ENCODE measurements at regions not wholly inside any gene's neighbourhood (a gene's known extent, or its start where the extent isn't known, plus 50 kb on each side); places are given as distances from the start of the nearest gene placed in this dataset.

DNA sequence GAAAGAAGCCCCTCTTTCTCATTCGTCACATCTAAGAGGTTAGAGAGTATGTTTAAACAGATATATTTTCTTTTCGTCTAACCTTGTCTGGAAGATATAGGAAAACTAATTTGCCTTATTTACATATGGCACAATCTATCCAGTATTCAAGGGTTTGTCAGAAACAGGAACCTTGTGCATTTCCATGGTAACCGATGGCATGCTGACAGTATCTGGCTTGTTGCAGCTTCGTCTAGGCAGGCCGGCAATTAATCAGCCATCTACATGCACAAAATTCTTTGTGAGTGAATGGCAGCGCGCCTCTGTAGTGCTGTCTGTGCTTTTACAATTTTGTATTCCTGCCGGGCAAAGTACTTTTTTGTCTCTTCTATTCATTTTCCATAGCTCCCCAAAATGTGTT is 294.0 kb upstream of the SOX2 start:
- DNase-seq (ENCODE audit: extremely low spot score, unreplicated experiment), result no peak
- Mint-ChIP-seq H3K27me3 (ENCODE audit: unreplicated experiment) (no peaks in the 10 kb centered on the region), H3K36me3 (ENCODE audit: unreplicated experiment) (no peaks in the 10 kb centered on the region), H3K9me3 (ENCODE audit: unreplicated experiment) (no peaks in the 10 kb centered on the region), H3K27ac (ENCODE audit: unreplicated experiment) (no peak overlapping the region), H3K4me1 (ENCODE audit: unreplicated experiment) (no peaks in the 10 kb centered on the region), H3K4me3 (ENCODE audit: unreplicated experiment) (no peak overlapping the region)
- TF ChIP-seq, protein P1, sequence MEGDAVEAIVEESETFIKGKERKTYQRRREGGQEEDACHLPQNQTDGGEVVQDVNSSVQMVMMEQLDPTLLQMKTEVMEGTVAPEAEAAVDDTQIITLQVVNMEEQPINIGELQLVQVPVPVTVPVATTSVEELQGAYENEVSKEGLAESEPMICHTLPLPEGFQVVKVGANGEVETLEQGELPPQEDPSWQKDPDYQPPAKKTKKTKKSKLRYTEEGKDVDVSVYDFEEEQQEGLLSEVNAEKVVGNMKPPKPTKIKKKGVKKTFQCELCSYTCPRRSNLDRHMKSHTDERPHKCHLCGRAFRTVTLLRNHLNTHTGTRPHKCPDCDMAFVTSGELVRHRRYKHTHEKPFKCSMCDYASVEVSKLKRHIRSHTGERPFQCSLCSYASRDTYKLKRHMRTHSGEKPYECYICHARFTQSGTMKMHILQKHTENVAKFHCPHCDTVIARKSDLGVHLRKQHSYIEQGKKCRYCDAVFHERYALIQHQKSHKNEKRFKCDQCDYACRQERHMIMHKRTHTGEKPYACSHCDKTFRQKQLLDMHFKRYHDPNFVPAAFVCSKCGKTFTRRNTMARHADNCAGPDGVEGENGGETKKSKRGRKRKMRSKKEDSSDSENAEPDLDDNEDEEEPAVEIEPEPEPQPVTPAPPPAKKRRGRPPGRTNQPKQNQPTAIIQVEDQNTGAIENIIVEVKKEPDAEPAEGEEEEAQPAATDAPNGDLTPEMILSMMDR (IDR thresholded peaks at IDR 0.05), result no peak

DNA sequence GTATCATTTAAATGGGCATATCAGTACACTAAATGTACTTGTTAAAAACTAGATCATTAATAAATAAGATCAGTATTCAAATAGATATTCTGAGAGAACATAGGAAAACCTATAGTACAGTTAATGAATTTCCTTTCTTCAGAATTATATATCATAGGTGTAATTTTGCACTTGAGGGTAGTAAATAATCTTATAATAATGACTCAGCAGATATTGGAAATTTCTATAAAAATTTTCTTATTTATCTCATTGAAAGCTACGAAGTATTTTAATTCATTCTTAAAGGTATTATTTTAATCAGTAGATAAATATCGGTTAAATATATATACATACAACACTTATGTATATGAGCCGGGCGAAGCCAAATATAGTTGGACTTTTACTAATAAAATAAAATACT is 300.9 kb upstream of the SOX2 start:
- Mint-ChIP-seq H3K4me1 (ENCODE audit: unreplicated experiment) (no peaks in the 10 kb centered on the region), H3K27me3 (ENCODE audit: unreplicated experiment) (no peaks in the 10 kb centered on the region), H3K36me3 (ENCODE audit: unreplicated experiment) (no peaks in the 10 kb centered on the region), H3K9me3 (ENCODE audit: unreplicated experiment) (peaks cover 4% of the 10 kb centered on the region), H3K27ac (ENCODE audit: unreplicated experiment) (no peak overlapping the region), H3K4me3 (ENCODE audit: unreplicated experiment) (no peak overlapping the region)
- TF ChIP-seq, protein P1 (IDR thresholded peaks at IDR 0.05), result no peak
- DNase-seq (ENCODE audit: extremely low spot score, unreplicated experiment), result no peak

DNA sequence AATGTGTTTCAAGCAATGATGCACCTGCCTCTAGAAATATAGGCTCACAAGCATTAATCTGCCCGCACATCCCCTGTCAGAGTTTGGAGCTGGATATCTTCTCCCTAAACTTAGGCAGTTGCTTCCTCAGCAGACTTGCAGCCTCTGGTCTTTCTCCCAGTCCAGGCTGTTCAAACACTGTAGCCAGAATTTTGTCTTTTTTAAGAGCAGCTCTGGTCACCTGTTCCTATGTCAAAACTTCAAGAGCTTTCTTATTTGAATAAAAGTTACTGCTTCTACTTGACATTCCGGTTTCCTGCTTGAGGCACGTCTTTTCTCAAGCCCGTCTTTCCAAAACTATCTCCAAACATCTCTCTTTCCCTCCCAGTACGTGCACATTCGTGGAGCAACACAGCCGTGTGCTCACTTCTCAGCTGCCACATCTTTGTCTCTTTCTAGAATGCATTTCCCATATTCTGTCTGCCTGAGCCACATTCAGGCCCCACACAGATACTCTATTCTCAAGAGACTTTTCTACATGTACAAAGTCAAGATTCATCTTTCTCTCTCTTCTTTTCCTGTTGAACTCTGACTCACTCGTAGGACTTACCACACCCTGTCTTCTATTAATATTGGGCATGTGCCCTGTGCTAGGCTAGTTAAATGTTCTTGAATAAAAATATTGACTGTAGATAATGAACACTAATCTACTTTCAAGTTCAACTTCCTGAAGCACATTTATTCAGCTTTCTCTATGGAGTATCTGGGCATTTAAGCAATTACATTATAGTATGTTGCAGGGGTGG is 307.7 kb upstream of the SOX2 start:
- no peaks in the 10 kb centered on the region for H3K36me3 Mint-ChIP-seq (ENCODE audit: unreplicated experiment)
- H3K27ac Mint-ChIP-seq (ENCODE audit: unreplicated experiment), result no peak overlapping the region
- H3K4me3 Mint-ChIP-seq (ENCODE audit: unreplicated experiment), result no peak overlapping the region
- DNase-seq (ENCODE audit: extremely low spot score, unreplicated experiment), result no peak
- no peaks in the 10 kb centered on the region for H3K9me3 Mint-ChIP-seq (ENCODE audit: unreplicated experiment)
- no peaks in the 10 kb centered on the region for H3K27me3 Mint-ChIP-seq (ENCODE audit: unreplicated experiment)
- H3K4me1 Mint-ChIP-seq (ENCODE audit: unreplicated experiment), result no peaks in the 10 kb centered on the region
- TF ChIP-seq, protein P1 (IDR thresholded peaks at IDR 0.05), result no peak

DNA sequence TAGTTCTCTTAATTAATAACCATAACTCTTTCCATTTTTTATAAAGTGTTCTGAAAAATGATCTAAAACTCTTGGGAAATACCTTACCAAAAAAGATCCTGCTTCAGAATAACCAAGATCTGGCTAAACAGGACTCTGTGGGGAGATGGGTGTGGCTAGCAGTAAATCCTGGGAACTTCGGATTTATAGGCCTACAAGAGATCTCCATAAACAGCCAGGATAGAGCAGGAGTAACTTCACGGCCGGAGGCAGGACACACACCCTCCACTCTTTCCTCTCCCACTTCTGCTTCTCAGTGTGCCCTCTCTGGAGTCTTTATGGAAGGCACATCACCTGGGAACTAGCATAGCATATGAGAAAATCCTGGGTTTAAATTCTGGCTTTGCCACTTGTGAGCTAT is 309.4 kb upstream of the SOX2 start:
- no peak overlapping the region for H3K27ac Mint-ChIP-seq (ENCODE audit: unreplicated experiment)
- H3K4me1 Mint-ChIP-seq (ENCODE audit: unreplicated experiment), result no peaks in the 10 kb centered on the region
- no peaks in the 10 kb centered on the region for H3K36me3 Mint-ChIP-seq (ENCODE audit: unreplicated experiment)
- H3K9me3 Mint-ChIP-seq (ENCODE audit: unreplicated experiment), result no peaks in the 10 kb centered on the region
- H3K27me3 Mint-ChIP-seq (ENCODE audit: unreplicated experiment), result no peaks in the 10 kb centered on the region
- DNase-seq (ENCODE audit: extremely low spot score, unreplicated experiment), result no peak
- TF ChIP-seq, protein P1 (IDR thresholded peaks at IDR 0.05), result no peak
- H3K4me3 Mint-ChIP-seq (ENCODE audit: unreplicated experiment), result no peak overlapping the region

DNA sequence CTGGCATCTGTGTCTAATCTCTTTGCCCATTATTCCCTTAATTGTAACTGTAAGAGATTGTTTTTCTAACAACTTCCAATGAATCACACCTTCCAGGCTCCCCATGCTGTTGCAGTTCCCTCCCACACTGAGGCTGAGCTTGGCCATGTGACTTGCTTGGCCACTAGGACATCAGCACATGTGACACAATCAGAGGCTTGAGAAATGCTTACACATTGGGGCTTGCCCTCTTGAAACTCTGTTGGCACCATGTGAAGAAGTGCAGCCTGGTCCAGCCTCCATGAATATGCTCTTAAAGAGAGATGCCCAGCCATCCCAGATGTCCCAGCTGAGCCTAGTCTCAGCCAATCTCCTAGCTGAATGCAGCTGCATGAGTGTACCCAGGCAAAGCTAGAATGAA is 326.8 kb upstream of the SOX2 start:
- Mint-ChIP-seq H3K4me3 (ENCODE audit: unreplicated experiment) (no peak overlapping the region), H3K36me3 (ENCODE audit: unreplicated experiment) (no peaks in the 10 kb centered on the region), H3K27me3 (ENCODE audit: unreplicated experiment) (no peaks in the 10 kb centered on the region), H3K9me3 (ENCODE audit: unreplicated experiment) (peaks cover 14% of the 10 kb centered on the region), H3K27ac (ENCODE audit: unreplicated experiment) (no peak overlapping the region), H3K4me1 (ENCODE audit: unreplicated experiment) (no peaks in the 10 kb centered on the region)
- TF ChIP-seq, protein P1 (IDR thresholded peaks at IDR 0.05), result no peak
- no peak for DNase-seq (ENCODE audit: extremely low spot score, unreplicated experiment)

Data from osteocyte (in vitro differentiated cells).